ENCODE measurements at regions not wholly inside any gene's neighbourhood (a gene's known extent, or its start where the extent isn't known, plus 50 kb on each side); places are given as distances from the start of the nearest gene placed in this dataset.

DNA sequence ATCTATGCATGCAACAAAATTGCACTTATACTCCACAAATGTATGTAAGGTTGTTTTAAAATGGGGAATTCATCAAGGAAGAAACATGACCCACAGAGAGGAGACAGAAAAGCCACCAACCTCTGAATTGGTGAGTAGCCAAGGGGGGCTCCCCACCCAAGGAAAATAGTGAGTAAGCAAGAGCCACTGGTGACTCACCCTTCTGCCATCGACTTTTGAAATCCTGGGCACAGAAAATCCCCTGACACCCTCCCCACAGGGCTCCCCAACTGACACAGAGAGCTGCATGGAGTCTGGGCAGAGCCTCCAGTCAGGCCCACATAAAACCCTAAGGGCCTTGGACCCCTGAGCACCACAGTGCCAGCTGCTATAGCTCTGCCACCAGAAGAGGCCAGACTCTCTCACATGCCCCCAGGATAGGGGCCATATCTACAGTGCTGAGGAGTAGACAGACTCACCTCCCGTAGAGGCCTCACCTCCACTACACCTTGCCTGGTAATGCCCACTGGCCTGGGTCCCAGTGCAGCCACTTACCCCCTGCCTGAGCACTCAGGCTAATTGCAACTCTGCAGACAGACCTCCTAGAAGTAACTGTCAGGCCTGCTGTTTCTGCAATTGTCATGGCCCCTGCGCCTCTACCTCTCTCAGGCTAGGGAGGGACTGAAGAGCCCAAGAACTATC is 244.7 kb upstream of the WSB1 start:
- H3K4me3 ChIP-seq (ENCODE audit: low read depth, low read length), result no peak overlapping the region
- H3K9me3 ChIP-seq (ENCODE audit: control insufficient read depth, insufficient read depth, low read length), result peaks cover 4% of the 10 kb centered on the region
- H3K27me3 ChIP-seq (ENCODE audit: control insufficient read depth, insufficient read depth, low read length), result no peaks in the 10 kb centered on the region
- no peak for DNase-seq (ENCODE audit: low read depth in 4 of 6, low spot score in 6 of 6)
- WGBS (ENCODE audit: insufficient coverage), result 75% methylated on average over 2 of the region's 3 CpGs
- H3K4me1 ChIP-seq (ENCODE audit: control insufficient read depth, insufficient read depth, low read length), result no peaks in the 10 kb centered on the region
- no peak overlapping the region for H3K27ac ChIP-seq (ENCODE audit: low read depth, low read length)
- no peaks in the 10 kb centered on the region for H3K36me3 ChIP-seq (ENCODE audit: control insufficient read depth, insufficient read depth, low read length)

DNA sequence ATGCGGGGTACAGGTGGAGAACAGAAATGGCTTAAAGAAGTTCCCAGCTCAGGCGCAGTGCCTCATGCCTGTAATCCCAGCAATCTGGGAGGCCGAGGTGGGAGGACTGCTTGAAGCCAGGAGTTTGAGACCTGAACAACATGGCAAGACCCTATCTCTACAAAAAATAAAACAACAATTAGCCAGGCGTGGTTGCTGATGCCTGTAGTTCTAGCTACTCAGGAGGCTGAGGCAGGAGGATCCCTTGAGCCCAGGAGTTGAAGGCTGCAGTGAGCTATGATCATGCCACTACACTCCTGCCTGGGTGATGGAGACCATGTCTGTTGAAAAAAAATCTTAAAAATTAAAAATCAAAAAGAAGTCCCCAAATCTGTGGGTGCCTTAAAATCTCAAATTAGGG is 228.3 kb upstream of the WSB1 start:
- Histone ChIP-seq H3K27ac (ENCODE audit: low read depth, low read length) (no peak overlapping the region), H3K4me1 (ENCODE audit: control insufficient read depth, insufficient read depth, low read length) (no peaks in the 10 kb centered on the region), H3K4me3 (ENCODE audit: low read depth, low read length) (no peak overlapping the region), H3K9me3 (ENCODE audit: control insufficient read depth, insufficient read depth, low read length) (peaks cover 4% of the 10 kb centered on the region), H3K36me3 (ENCODE audit: control insufficient read depth, insufficient read depth, low read length) (no peaks in the 10 kb centered on the region), H3K27me3 (ENCODE audit: control insufficient read depth, insufficient read depth, low read length) (no peaks in the 10 kb centered on the region)
- no peak for DNase-seq (ENCODE audit: low read depth in 4 of 6, low spot score in 6 of 6)
- 65% methylated on average over 2 of the region's 4 CpGs for WGBS (ENCODE audit: insufficient coverage)

GRCh38 chr17:27066315-27066714 is 227.6 kb upstream of the WSB1 start:
- Histone ChIP-seq H3K4me3 (ENCODE audit: low read depth, low read length) (no peak overlapping the region), H3K27ac (ENCODE audit: low read depth, low read length) (no peak overlapping the region), H3K9me3 (ENCODE audit: control insufficient read depth, insufficient read depth, low read length) (peaks cover 4% of the 10 kb centered on the region), H3K36me3 (ENCODE audit: control insufficient read depth, insufficient read depth, low read length) (no peaks in the 10 kb centered on the region), H3K27me3 (ENCODE audit: control insufficient read depth, insufficient read depth, low read length) (no peaks in the 10 kb centered on the region), H3K4me1 (ENCODE audit: control insufficient read depth, insufficient read depth, low read length) (no peaks in the 10 kb centered on the region)
- WGBS (ENCODE audit: insufficient coverage), result 65% methylated on average over 2 of the region's 2 CpGs
- no peak for DNase-seq (ENCODE audit: low read depth in 4 of 6, low spot score in 6 of 6)

GRCh38 chr17:27069842-27070508 is 223.9 kb upstream of the WSB1 start:
- Histone ChIP-seq H3K9me3 (ENCODE audit: control insufficient read depth, insufficient read depth, low read length) (peaks cover 3% of the 10 kb centered on the region), H3K4me3 (ENCODE audit: low read depth, low read length) (no peak overlapping the region)

GRCh38 chr17:27070836-27071235 is 223.1 kb upstream of the WSB1 start:
- peaks cover 3% of the 10 kb centered on the region for H3K9me3 ChIP-seq (ENCODE audit: control insufficient read depth, insufficient read depth, low read length)
- no peak for DNase-seq (ENCODE audit: low read depth in 4 of 6, low spot score in 6 of 6)
- no peak overlapping the region for H3K4me3 ChIP-seq (ENCODE audit: low read depth, low read length)
- H3K27me3 ChIP-seq (ENCODE audit: control insufficient read depth, insufficient read depth, low read length), result no peaks in the 10 kb centered on the region
- no peaks in the 10 kb centered on the region for H3K36me3 ChIP-seq (ENCODE audit: control insufficient read depth, insufficient read depth, low read length)
- H3K27ac ChIP-seq (ENCODE audit: low read depth, low read length), result no peak overlapping the region
- no CpG with 5 or more reads among the region's 1 CpG for WGBS (ENCODE audit: insufficient coverage)
- no peaks in the 10 kb centered on the region for H3K4me1 ChIP-seq (ENCODE audit: control insufficient read depth, insufficient read depth, low read length)

More at GRCh38 chr17:27069842-27070508, 223.9 kb upstream of the WSB1 start:
- no peaks in the 10 kb centered on the region for H3K27me3 ChIP-seq (ENCODE audit: control insufficient read depth, insufficient read depth, low read length)
- no peaks in the 10 kb centered on the region for H3K4me1 ChIP-seq (ENCODE audit: control insufficient read depth, insufficient read depth, low read length)
- H3K36me3 ChIP-seq (ENCODE audit: control insufficient read depth, insufficient read depth, low read length), result no peaks in the 10 kb centered on the region
- no peak for DNase-seq (ENCODE audit: low read depth in 4 of 6, low spot score in 6 of 6)
- H3K27ac ChIP-seq (ENCODE audit: low read depth, low read length), result no peak overlapping the region

DNA sequence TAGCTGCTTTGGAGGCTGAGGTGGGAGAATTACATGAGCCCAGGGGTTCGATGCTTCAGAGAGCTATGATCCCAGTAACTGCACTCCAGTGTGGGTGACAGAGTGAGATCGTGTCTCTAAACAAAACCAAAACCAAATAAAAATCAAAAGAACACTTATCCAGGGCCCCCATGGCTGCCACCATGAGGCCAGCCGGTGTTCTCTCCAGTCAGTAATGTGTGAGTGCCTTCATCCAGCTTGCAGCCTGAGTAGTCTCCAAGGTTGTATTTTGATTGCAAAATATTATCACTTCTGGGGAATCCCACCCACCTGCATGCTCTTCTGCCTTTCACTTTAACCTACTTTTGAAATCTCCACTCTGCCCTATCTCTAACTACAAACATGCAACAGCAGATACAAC is 221.0 kb upstream of the WSB1 start:
- no peaks in the 10 kb centered on the region for H3K27me3 ChIP-seq (ENCODE audit: control insufficient read depth, insufficient read depth, low read length)
- no peaks in the 10 kb centered on the region for H3K4me1 ChIP-seq (ENCODE audit: control insufficient read depth, insufficient read depth, low read length)
- DNase-seq (ENCODE audit: low read depth in 4 of 6, low spot score in 6 of 6), result no peak
- H3K4me3 ChIP-seq (ENCODE audit: low read depth, low read length), result no peak overlapping the region
- peaks cover 1% of the 10 kb centered on the region for H3K9me3 ChIP-seq (ENCODE audit: control insufficient read depth, insufficient read depth, low read length)
- no CpG with 5 or more reads among the region's 3 CpGs for WGBS (ENCODE audit: insufficient coverage)
- no peaks in the 10 kb centered on the region for H3K36me3 ChIP-seq (ENCODE audit: control insufficient read depth, insufficient read depth, low read length)
- H3K27ac ChIP-seq (ENCODE audit: low read depth, low read length), result no peak overlapping the region

GRCh38 chr17:27076814-27077213 is 217.1 kb upstream of the WSB1 start:
- Histone ChIP-seq H3K9me3 (ENCODE audit: control insufficient read depth, insufficient read depth, low read length) (peaks cover 1% of the 10 kb centered on the region), H3K4me3 (ENCODE audit: low read depth, low read length) (no peak overlapping the region), H3K27me3 (ENCODE audit: control insufficient read depth, insufficient read depth, low read length) (no peaks in the 10 kb centered on the region), H3K36me3 (ENCODE audit: control insufficient read depth, insufficient read depth, low read length) (no peaks in the 10 kb centered on the region), H3K4me1 (ENCODE audit: control insufficient read depth, insufficient read depth, low read length) (no peaks in the 10 kb centered on the region), H3K27ac (ENCODE audit: low read depth, low read length) (no peak overlapping the region)
- DNase-seq (ENCODE audit: low read depth in 4 of 6, low spot score in 6 of 6), result no peak

DNA sequence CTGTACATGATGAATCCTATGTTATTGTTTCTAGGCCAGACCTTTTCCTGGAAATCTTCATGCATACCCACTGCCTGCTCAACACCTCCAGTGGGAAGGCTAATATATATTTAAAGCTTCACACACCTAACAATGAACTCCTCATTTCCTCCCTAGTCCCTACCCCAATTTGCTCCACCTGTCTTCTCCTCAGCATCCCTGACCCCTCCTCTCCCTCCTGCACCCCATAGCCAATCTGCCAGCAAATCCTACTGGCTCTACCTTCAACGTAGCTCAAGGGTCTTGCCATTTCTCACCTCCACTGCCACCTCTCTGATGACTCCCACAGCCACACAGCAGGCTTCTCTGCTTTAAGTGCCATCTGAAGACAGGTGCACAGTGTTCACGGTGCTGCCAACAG is 215.6 kb upstream of the WSB1 start:
- no peaks in the 10 kb centered on the region for H3K36me3 ChIP-seq (ENCODE audit: control insufficient read depth, insufficient read depth, low read length)
- H3K4me1 ChIP-seq (ENCODE audit: control insufficient read depth, insufficient read depth, low read length), result no peaks in the 10 kb centered on the region
- DNase-seq (ENCODE audit: low read depth in 4 of 6, low spot score in 6 of 6), result no peak
- no peak overlapping the region for H3K4me3 ChIP-seq (ENCODE audit: low read depth, low read length)
- 42% methylated on average over 2 of the region's 2 CpGs for WGBS (ENCODE audit: insufficient coverage)
- H3K9me3 ChIP-seq (ENCODE audit: control insufficient read depth, insufficient read depth, low read length), result no peaks in the 10 kb centered on the region
- no peaks in the 10 kb centered on the region for H3K27me3 ChIP-seq (ENCODE audit: control insufficient read depth, insufficient read depth, low read length)
- H3K27ac ChIP-seq (ENCODE audit: low read depth, low read length), result no peak overlapping the region

DNA sequence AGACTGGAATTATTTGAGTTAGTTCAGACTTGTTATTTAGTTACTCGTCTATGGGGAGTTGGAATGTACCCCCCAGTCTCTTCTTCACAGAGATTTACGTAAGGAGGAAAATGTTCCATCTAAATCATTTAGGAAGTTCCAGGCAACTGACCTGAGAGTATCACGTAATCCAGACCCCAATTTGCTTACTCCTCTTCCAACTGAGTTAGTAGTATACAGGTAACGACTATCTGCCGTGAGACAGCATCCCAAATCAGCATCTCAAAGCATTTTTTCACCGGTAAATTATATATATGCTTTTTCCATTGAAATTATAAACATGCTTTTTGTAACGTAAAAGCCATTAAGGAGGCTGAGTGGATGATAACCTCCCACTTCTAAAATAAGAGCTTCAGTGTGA is 214.3 kb upstream of the WSB1 start:
- Histone ChIP-seq H3K4me1 (ENCODE audit: control insufficient read depth, insufficient read depth, low read length) (no peaks in the 10 kb centered on the region), H3K36me3 (ENCODE audit: control insufficient read depth, insufficient read depth, low read length) (no peaks in the 10 kb centered on the region), H3K4me3 (ENCODE audit: low read depth, low read length) (no peak overlapping the region), H3K27ac (ENCODE audit: low read depth, low read length) (no peak overlapping the region), H3K27me3 (ENCODE audit: control insufficient read depth, insufficient read depth, low read length) (no peaks in the 10 kb centered on the region), H3K9me3 (ENCODE audit: control insufficient read depth, insufficient read depth, low read length) (no peaks in the 10 kb centered on the region)
- no peak for DNase-seq (ENCODE audit: low read depth in 4 of 6, low spot score in 6 of 6)
- WGBS (ENCODE audit: insufficient coverage), result no CpG with 5 or more reads among the region's 7 CpGs

GRCh38 chr17:27081002-27081638 is 212.8 kb upstream of the WSB1 start:
- DNase-seq (ENCODE audit: low read depth in 4 of 6, low spot score in 6 of 6), result no peak
- H3K27me3 ChIP-seq (ENCODE audit: control insufficient read depth, insufficient read depth, low read length), result no peaks in the 10 kb centered on the region
- H3K4me1 ChIP-seq (ENCODE audit: control insufficient read depth, insufficient read depth, low read length), result no peaks in the 10 kb centered on the region
- no peaks in the 10 kb centered on the region for H3K36me3 ChIP-seq (ENCODE audit: control insufficient read depth, insufficient read depth, low read length)
- H3K4me3 ChIP-seq (ENCODE audit: low read depth, low read length), result no peak overlapping the region
- H3K27ac ChIP-seq (ENCODE audit: low read depth, low read length), result no peak overlapping the region
- WGBS (ENCODE audit: insufficient coverage), result 60% methylated on average over 1 of the region's 4 CpGs
- H3K9me3 ChIP-seq (ENCODE audit: control insufficient read depth, insufficient read depth, low read length), result no peaks in the 10 kb centered on the region

All from spinal cord (tissue), 9 donors.